ENCODE measurements at regions not wholly inside any gene's neighbourhood (a gene's known extent, or its start where the extent isn't known, plus 50 kb on each side); places are given as distances from the start of the nearest gene placed in this dataset.
"Not testable (repeated sequence)": the region's sequence is repeated elsewhere in the genome, so short reads cannot be mapped to it uniquely, and the experiment has no call there.

GRCh38 chr17:15802917-15803316, 70.8 kb downstream of the TBC1D26 start:
- H3K9me2 ChIP-seq (replicated peaks; ENCODE audit: insufficient read depth, low read length); H3K27me3 ChIP-seq (ENCODE audit: low read length); H3K27ac ChIP-seq (ENCODE audit: low read depth, low read length); H3K79me2 ChIP-seq (ENCODE audit: insufficient read depth, low read length); H3F3A ChIP-seq (ENCODE audit: insufficient read depth); H3K9ac ChIP-seq (ENCODE audit: low read length); H4K20me1 ChIP-seq (ENCODE audit: low read depth, low read length); H2AFZ ChIP-seq (ENCODE audit: low read depth, low read length, severe bottlenecking); H3K4me2 ChIP-seq (ENCODE audit: low read depth, low read length, poor library complexity, severe bottlenecking); H3K9me3 ChIP-seq (ENCODE audit: insufficient read depth, low read length); H3K36me3 ChIP-seq (ENCODE audit: low read length); H3K4me3 ChIP-seq (ENCODE audit: insufficient read depth, low read length, poor library complexity, severe bottlenecking): not testable (repeated sequence)

DNA sequence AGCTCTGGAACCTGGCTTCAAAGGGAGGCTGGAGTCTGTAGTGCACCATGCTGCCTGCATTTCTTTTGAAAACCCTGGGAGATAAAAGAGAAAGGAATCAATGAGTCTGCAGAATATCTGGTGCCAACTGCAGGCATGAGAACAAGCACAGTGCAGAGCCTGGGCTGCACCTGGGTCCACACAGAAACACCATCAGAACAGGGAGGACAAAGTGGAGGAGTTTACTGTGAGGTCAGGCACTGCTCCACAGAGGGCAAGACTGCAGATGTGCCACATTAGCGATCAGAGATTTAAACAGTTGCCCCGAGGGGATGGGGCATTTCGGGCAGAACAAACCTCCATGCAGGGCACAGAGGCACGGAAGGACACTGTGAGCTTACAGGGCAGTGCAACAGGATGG, 74.7 kb downstream of the TBC1D26 start:
- H4K20me1 ChIP-seq (ENCODE audit: low read depth, low read length); H3K27ac ChIP-seq (ENCODE audit: low read depth, low read length); H3K36me3 ChIP-seq (ENCODE audit: low read length); H3K9me2 ChIP-seq (replicated peaks; ENCODE audit: insufficient read depth, low read length); H3F3A ChIP-seq (ENCODE audit: insufficient read depth); H3K27me3 ChIP-seq (ENCODE audit: low read length); H3K9ac ChIP-seq (ENCODE audit: low read length); H3K79me2 ChIP-seq (ENCODE audit: insufficient read depth, low read length); H3K4me2 ChIP-seq (ENCODE audit: low read depth, low read length, poor library complexity, severe bottlenecking); H2AFZ ChIP-seq (ENCODE audit: low read depth, low read length, severe bottlenecking); H3K9me3 ChIP-seq (ENCODE audit: insufficient read depth, low read length); H3K4me3 ChIP-seq (ENCODE audit: insufficient read depth, low read length, poor library complexity, severe bottlenecking): not testable (repeated sequence)

- H3K4me2 ChIP-seq (ENCODE audit: low read depth, low read length, poor library complexity, severe bottlenecking); H3K9ac ChIP-seq (ENCODE audit: low read length); H3F3A ChIP-seq (ENCODE audit: insufficient read depth): not testable (repeated sequence)
Observed at GRCh38 chr17:15813388-15813787, 81.3 kb downstream of the TBC1D26 start.

GRCh38 chr17:15814003-15814402, 81.9 kb downstream of the TBC1D26 start:
- not testable (repeated sequence) for H3K9me3 ChIP-seq (ENCODE audit: insufficient read depth, low read length); H3K27ac ChIP-seq (ENCODE audit: low read depth, low read length); H3K36me3 ChIP-seq (ENCODE audit: low read length); H3K79me2 ChIP-seq (ENCODE audit: insufficient read depth, low read length); H3K4me2 ChIP-seq (ENCODE audit: low read depth, low read length, poor library complexity, severe bottlenecking); H3K9me2 ChIP-seq (replicated peaks; ENCODE audit: insufficient read depth, low read length); H2AFZ ChIP-seq (ENCODE audit: low read depth, low read length, severe bottlenecking); H3K4me3 ChIP-seq (ENCODE audit: insufficient read depth, low read length, poor library complexity, severe bottlenecking); H3F3A ChIP-seq (ENCODE audit: insufficient read depth); H3K9ac ChIP-seq (ENCODE audit: low read length); H4K20me1 ChIP-seq (ENCODE audit: low read depth, low read length); H3K27me3 ChIP-seq (ENCODE audit: low read length)

More at GRCh38 chr17:15813388-15813787, 81.3 kb downstream of the TBC1D26 start:
- H3K9me3 ChIP-seq (ENCODE audit: insufficient read depth, low read length); H4K20me1 ChIP-seq (ENCODE audit: low read depth, low read length); H3K27me3 ChIP-seq (ENCODE audit: low read length); H3K36me3 ChIP-seq (ENCODE audit: low read length); H3K27ac ChIP-seq (ENCODE audit: low read depth, low read length); H3K9me2 ChIP-seq (replicated peaks; ENCODE audit: insufficient read depth, low read length); H3K79me2 ChIP-seq (ENCODE audit: insufficient read depth, low read length); H2AFZ ChIP-seq (ENCODE audit: low read depth, low read length, severe bottlenecking); H3K4me3 ChIP-seq (ENCODE audit: insufficient read depth, low read length, poor library complexity, severe bottlenecking): not testable (repeated sequence)

- not testable (repeated sequence) for H3K27ac ChIP-seq (ENCODE audit: low read depth, low read length); H3K79me2 ChIP-seq (ENCODE audit: insufficient read depth, low read length); H2AFZ ChIP-seq (ENCODE audit: low read depth, low read length, severe bottlenecking); H3K9me2 ChIP-seq (replicated peaks; ENCODE audit: insufficient read depth, low read length); H3K27me3 ChIP-seq (ENCODE audit: low read length); H3K36me3 ChIP-seq (ENCODE audit: low read length); H3K9ac ChIP-seq (ENCODE audit: low read length); H3F3A ChIP-seq (ENCODE audit: insufficient read depth); H3K4me2 ChIP-seq (ENCODE audit: low read depth, low read length, poor library complexity, severe bottlenecking); H3K4me3 ChIP-seq (ENCODE audit: insufficient read depth, low read length, poor library complexity, severe bottlenecking); H3K9me3 ChIP-seq (ENCODE audit: insufficient read depth, low read length); H4K20me1 ChIP-seq (ENCODE audit: low read depth, low read length)
Observed at GRCh38 chr17:15817861-15818260, 85.8 kb downstream of the TBC1D26 start.

DNA sequence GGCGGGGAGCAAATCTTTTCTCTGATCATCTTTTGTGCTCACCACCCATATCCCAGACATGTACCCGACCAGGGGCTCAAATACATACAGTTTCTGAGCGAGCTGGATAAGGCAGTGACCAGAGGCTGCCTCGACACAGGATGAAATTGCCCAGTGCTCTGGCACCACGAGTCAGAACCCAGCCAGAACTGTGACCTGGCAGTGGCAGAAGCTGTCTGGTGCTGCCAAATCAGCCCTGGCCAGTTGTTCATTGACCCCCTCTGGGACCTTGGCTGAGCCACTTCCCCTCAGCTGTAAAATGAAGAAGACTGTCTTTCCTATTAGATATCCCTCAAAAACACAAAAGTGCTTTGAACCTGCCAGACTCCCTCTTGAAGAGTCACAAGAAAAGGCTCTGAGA, 90.2 kb downstream of the TBC1D26 start:
- H4K20me1 ChIP-seq (ENCODE audit: low read depth, low read length); H3K9me3 ChIP-seq (ENCODE audit: insufficient read depth, low read length); H3K79me2 ChIP-seq (ENCODE audit: insufficient read depth, low read length); H3K9ac ChIP-seq (ENCODE audit: low read length); H3K27me3 ChIP-seq (ENCODE audit: low read length); H3K9me2 ChIP-seq (replicated peaks; ENCODE audit: insufficient read depth, low read length); H3K36me3 ChIP-seq (ENCODE audit: low read length); H3K4me2 ChIP-seq (ENCODE audit: low read depth, low read length, poor library complexity, severe bottlenecking); H2AFZ ChIP-seq (ENCODE audit: low read depth, low read length, severe bottlenecking); H3K27ac ChIP-seq (ENCODE audit: low read depth, low read length); H3F3A ChIP-seq (ENCODE audit: insufficient read depth); H3K4me3 ChIP-seq (ENCODE audit: insufficient read depth, low read length, poor library complexity, severe bottlenecking): not testable (repeated sequence)
